GM12865 (cell line): ENCODE measurements at regions not wholly inside any gene's neighbourhood (a gene's known extent, or its start where the extent isn't known, plus 50 kb on each side); places are given as distances from the start of the nearest gene placed in this dataset.

Experiments used
- DNase-seq: peaks from one replicate; pipeline ENCODE4 v3.0.0; 2010; ENCODE audit warnings: low read depth
- H3K4me3 ChIP-seq: 2 replicates; pipeline ENCODE4 v1.5.1; 2011; ENCODE audit warnings: mild to moderate bottlenecking, low read depth, low read length, control low read depth
- CTCF ChIP-seq: IDR thresholded peaks from 2 replicates; pipeline ENCODE4 v1.5.1; 2011; ENCODE audit warnings: low read length, control low read depth, low read depth, inconsistent platforms; ENCODE audit not compliant: insufficient read depth; ENCODE audit errors: missing control alignments

DNA sequence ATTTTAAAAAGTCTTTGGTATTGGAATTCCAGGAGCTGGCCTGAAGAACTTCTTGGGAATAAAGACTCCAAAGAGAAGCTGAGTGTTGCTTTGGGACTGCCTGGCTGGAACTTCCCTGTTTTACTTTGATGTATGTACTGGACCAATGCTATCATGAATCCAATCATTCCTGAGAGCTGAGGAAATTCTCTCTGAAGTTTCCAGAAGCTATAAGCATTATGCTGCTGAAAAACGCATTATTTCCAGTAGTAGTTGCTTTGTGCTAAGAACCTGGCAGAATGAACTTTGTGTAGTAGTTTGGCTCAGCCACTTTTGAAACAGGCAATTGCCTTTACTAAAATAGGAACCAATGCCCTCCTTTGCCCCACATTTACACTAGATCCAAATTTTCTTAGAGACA is 260.7 kb downstream of the HLX start:
- no peak for DNase-seq
- no peak for TF ChIP-seq CTCF
- no peak overlapping the region for H3K4me3 ChIP-seq

- DNase-seq: no peak
- no peak overlapping the region for H3K4me3 ChIP-seq
- no peak for TF ChIP-seq CTCF
These were observed 261.9 kb downstream of the HLX start for GRCh38 chr1:221141096-221141495.

DNA sequence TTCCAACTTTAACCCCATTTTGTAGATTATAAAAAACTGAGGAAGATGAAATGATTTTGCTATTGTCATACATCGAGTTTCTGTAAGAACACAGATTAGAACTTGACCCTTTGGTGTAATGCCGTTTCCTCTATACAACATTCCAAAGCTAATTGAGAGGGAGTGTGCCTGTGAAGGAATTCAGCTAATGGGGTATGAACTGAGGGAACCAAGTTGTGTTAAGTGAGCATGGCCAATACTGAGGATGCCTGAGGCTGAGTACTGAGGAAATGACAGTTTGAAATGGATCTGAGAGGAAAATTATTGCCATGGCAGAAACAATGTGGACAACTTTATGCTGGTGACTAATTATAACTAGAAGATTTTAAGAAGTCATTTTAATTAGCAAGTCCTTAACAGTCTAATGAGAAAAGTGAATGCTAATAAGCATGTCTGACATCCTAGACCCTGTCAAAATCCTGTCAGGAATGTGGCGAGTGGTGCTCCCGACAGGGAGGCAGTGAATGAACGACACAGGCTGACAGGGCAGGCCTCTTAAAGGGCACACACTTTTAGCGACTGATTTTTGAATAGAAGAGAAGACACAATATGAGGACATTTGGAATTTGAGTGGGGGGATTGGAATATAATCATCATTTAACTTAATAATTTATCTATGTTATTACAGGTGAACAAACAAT is 262.5 kb downstream of the HLX start:
- no peak for DNase-seq
- TF ChIP-seq CTCF: no peak
- no peak overlapping the region for H3K4me3 ChIP-seq

DNA sequence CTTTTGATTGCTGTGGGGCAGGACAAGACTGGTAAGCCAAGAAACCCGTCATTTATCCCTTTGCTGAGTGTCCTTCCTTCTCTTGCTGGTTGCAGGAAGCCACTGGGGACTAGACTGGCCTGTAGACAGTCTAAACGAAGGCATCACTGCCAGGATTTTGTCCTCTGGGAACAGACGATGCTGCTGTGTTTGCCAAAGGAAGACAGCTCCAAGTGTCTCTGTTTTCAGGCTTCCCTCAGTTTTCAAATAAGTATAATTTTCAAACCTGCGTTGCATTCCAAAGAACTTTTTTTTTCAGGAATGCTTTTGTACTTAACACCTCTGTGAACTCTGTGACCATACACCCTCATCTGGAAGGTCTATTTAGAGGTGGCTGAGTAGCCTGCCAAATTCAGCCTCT is 269.4 kb downstream of the HLX start:
- no peak overlapping the region for H3K4me3 ChIP-seq
- no peak for TF ChIP-seq CTCF
- DNase-seq: no peak

DNA sequence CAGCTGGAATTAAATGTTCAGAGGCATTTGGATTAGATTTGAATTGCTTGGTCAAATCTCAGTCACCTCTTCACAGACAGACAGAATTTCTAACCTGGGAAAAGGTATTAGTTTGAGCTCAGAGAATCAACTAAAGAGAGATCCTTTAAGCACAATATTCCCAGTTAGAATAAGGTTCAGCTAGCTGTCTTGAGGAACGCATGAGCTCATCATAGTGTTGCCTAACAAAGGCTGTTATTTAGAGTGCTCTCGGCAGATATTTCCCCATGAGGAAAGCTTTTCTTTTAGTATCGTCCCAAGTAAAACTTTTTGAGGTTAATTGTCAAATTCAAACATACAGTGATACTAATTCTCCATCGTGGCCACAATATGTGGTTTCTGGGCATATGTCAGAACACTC is 269.9 kb downstream of the HLX start:
- no peak overlapping the region for H3K4me3 ChIP-seq
- TF ChIP-seq CTCF: no peak
- no peak for DNase-seq

- DNase-seq: no peak
- no peak overlapping the region for H3K4me3 ChIP-seq
- TF ChIP-seq CTCF: no peak
These were observed 270.4 kb downstream of the HLX start for GRCh38 chr1:221149555-221150075.

GRCh38 chr1:221150996-221151395 is 271.8 kb downstream of the HLX start:
- no peak overlapping the region for H3K4me3 ChIP-seq
- DNase-seq: no peak
- TF ChIP-seq CTCF: no peak
